H1 (cell line): ENCODE measurements at regions not wholly inside any gene's neighbourhood (a gene's known extent, or its start where the extent isn't known, plus 50 kb on each side); places are given as distances from the start of the nearest gene placed in this dataset.

Experiments
- CHD1 ChIP-seq: IDR thresholded peaks from 2 replicates; pipeline ENCODE4 v1.6.1; 2012; ENCODE audit warnings: low read depth, low read length, improper control_type of control experiment
- RNF2 ChIP-seq: fragments of 200-900, 300-1000 bp; sonication (generic); IDR thresholded peaks from 2 replicates; pipeline ENCODE4 v1.7.1; 2016; ENCODE audit warnings: borderline replicate concordance, low read depth, mild to moderate bottlenecking, antibody characterized with exemption, low read length; ENCODE audit not compliant: poor library complexity, severe bottlenecking; ENCODE audit errors: missing control alignments

DNA sequence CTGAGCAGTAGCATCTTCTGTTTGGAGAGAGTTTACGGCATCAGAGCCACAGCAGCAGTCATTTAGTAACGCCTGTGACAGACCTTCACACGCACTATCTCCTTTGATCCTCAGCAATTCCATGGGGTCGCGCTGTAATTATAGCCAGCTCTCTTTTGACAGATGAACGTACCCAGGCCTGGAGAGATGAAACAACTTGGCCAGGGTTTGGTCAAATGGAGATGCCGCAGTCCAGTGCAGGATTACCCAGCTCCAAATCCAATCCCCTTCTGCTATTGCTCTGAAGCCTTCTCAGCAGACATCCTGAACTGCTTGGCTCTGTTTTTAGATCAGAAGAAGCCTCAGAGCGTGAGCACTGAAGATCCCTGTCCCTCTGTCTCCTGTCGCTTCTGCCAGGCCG is 83.9 kb downstream of the SOX9 start (continued):
- TF ChIP-seq CHD1 (no peak), RNF2 (no peak)
